Naive thymus-derived CD4-positive, alpha-beta T cell (primary cell): ENCODE measurements at regions not wholly inside any gene's neighbourhood (a gene's known extent, or its start where the extent isn't known, plus 50 kb on each side); places are given as distances from the start of the nearest gene placed in this dataset.

ENCODE experiments used
- ATAC-seq: fragments of 150-1000 bp; cut with Tn5 transposase; 2 replicates; pipeline ENCODE4 v1.10.0; 2021; ENCODE audit warnings: mild to moderate bottlenecking, moderate library complexity
- CTCF ChIA-PET: fragments of 350-600 bp; sonication (Branson Sonifier 250); formaldehyde crosslinking; loops from one replicate; lab custom pipeline; 2021; ENCODE audit warnings: antibody characterized with exemption; lab: Charles Lee
- POLR2A ChIA-PET: fragments of 350-600 bp; sonication (Branson Sonifier 250); formaldehyde crosslinking; loops from one replicate; lab custom pipeline; 2021; ENCODE audit warnings: antibody characterized with exemption, inconsistent platforms; lab: Charles Lee
- DNase-seq, 9 donors: peaks; one replicate each; pipeline versions ENCODE4 v3.0.0 to v3.0.0-alpha.2; 2020 to 2022; ENCODE audit warnings: mixed read lengths in 1 of 9
- H3K27ac ChIP-seq: one replicate; pipeline ENCODE4 v1.7.0; 2013; ENCODE audit warnings: mild to moderate bottlenecking, low read depth, low read length, moderate library complexity
- H3K27me3 ChIP-seq, 2 donors: one replicate each; pipeline ENCODE4 v1.7.0; 2013; ENCODE audit warnings: low read length in 2 of 2, mild to moderate bottlenecking in 2 of 2, moderate library complexity in 2 of 2; ENCODE audit not compliant: control insufficient read depth in 2 of 2, insufficient read depth in 2 of 2
- H3K36me3 ChIP-seq, 3 experiments: 1 replicate in 2 of 3; 2 replicates in 1 of 3; pipeline ENCODE4 v1.7.0; 2013; ENCODE audit warnings: low read length in 3 of 3, mild to moderate bottlenecking in 3 of 3, moderate library complexity in 1 of 3; ENCODE audit not compliant: insufficient read depth in 3 of 3, control insufficient read depth in 2 of 3
- H3K4me1 ChIP-seq, 2 donors: one replicate each; pipeline ENCODE4 v1.7.0; 2013; ENCODE audit warnings: low read length in 2 of 2, mild to moderate bottlenecking in 2 of 2, moderate library complexity in 1 of 2; ENCODE audit not compliant: control insufficient read depth in 2 of 2, insufficient read depth in 2 of 2
- H3K4me3 ChIP-seq: 2 replicates; pipeline ENCODE4 v1.7.0; 2013; ENCODE audit warnings: mild to moderate bottlenecking, low read length
- H3K9me3 ChIP-seq, 3 experiments: 1 replicate in 2 of 3; 2 replicates in 1 of 3; pipeline ENCODE4 v1.7.0; 2013; ENCODE audit warnings: low read length in 3 of 3; ENCODE audit not compliant: control insufficient read depth in 2 of 3
- H3K27ac Mint-ChIP-seq, 9 donors: one replicate each; pipeline ENCODE4 v1.8.0; 2020 to 2022; ENCODE audit warnings: mixed read lengths in 9 of 9, mild to moderate bottlenecking in 8 of 9, moderate library complexity in 5 of 9, inconsistent platforms in 2 of 9
- H3K27me3 Mint-ChIP-seq, 5 donors: one replicate each; pipeline ENCODE4 v1.8.0; 2021 to 2022; ENCODE audit warnings: mixed read lengths in 5 of 5, mild to moderate bottlenecking in 1 of 5
- H3K36me3 Mint-ChIP-seq, 5 donors: one replicate each; pipeline ENCODE4 v1.8.0; 2020 to 2022; ENCODE audit warnings: mixed read lengths in 5 of 5, mild to moderate bottlenecking in 3 of 5, inconsistent platforms in 1 of 5
- H3K4me1 Mint-ChIP-seq, 7 donors: one replicate each; pipeline ENCODE4 v1.8.0; 2020 to 2022; ENCODE audit warnings: mixed read lengths in 7 of 7, mild to moderate bottlenecking in 3 of 7, inconsistent platforms in 1 of 7
- H3K4me3 Mint-ChIP-seq, 10 donors: one replicate each; pipeline ENCODE4 v1.8.0; 2020 to 2022; ENCODE audit warnings: mild to moderate bottlenecking in 10 of 10, mixed read lengths in 10 of 10, moderate library complexity in 6 of 10, inconsistent platforms in 2 of 10
- H3K9me3 Mint-ChIP-seq, 11 donors: one replicate each; pipeline ENCODE4 v1.8.0; 2020 to 2022; ENCODE audit warnings: mixed read lengths in 11 of 11, mild to moderate bottlenecking in 4 of 11, inconsistent platforms in 1 of 11, moderate library complexity in 1 of 11
- intact Hi-C, 2 donors: fragments of 100-400 bp; cut with micrococcal nuclease; formaldehyde crosslinking; loops; one replicate each; pipeline ENCODE4 v1.15.1; 2023

GRCh38 chr13:64099994-64100393 lies 2684.3 kb upstream of the PCDH20 start:
- H3K27me3 ChIP-seq, result no peaks in the 10 kb centered on the region
- Mint-ChIP-seq H3K27ac (no peak overlapping the region), H3K27me3 (no peaks in the 10 kb centered on the region)

GRCh38 chr13:64090311-64090710 lies 2674.7 kb upstream of the PCDH20 start:
- POLR2A ChIA-PET, result no interaction called here
- H3K36me3 Mint-ChIP-seq, result no peaks in the 10 kb centered on the region
- H3K27ac ChIP-seq, result no peak overlapping the region
- CTCF ChIA-PET, result no interaction called here
- intact Hi-C loops, result no loop called here
- H3K27me3 ChIP-seq, result no peaks in the 10 kb centered on the region
- H3K27me3 Mint-ChIP-seq, result no peaks in the 10 kb centered on the region
- peaks cover 0 to 29% (median 5%) of the 10 kb centered on the region in 11 donors for H3K9me3 Mint-ChIP-seq
- no peak overlapping the region for H3K4me3 ChIP-seq
- no peaks in the 10 kb centered on the region for H3K9me3 ChIP-seq
- no peaks in the 10 kb centered on the region for H3K4me1 Mint-ChIP-seq
- no peak overlapping the region for H3K27ac Mint-ChIP-seq
- ATAC-seq (no peak), DNase-seq (no peak)
- H3K36me3 ChIP-seq, result no peaks in the 10 kb centered on the region
- no peaks in the 10 kb centered on the region for H3K4me1 ChIP-seq
- H3K4me3 Mint-ChIP-seq, result no peak overlapping the region

More at GRCh38 chr13:64099994-64100393, 2684.3 kb upstream of the PCDH20 start:
- no peak overlapping the region for H3K4me3 ChIP-seq
- no peaks in the 10 kb centered on the region for H3K4me1 ChIP-seq
- H3K4me3 Mint-ChIP-seq, result no peak overlapping the region
- H3K9me3 ChIP-seq, result no peaks in the 10 kb centered on the region
- no peaks in the 10 kb centered on the region for H3K4me1 Mint-ChIP-seq
- CTCF ChIA-PET, result no interaction called here
- peaks cover 0 to 9% (median 1%) of the 10 kb centered on the region in 11 donors for H3K9me3 Mint-ChIP-seq
- ATAC-seq (no peak), DNase-seq (no peak)
- POLR2A ChIA-PET, result no interaction called here
- no peaks in the 10 kb centered on the region for H3K36me3 ChIP-seq
- no peaks in the 10 kb centered on the region for H3K36me3 Mint-ChIP-seq
- intact Hi-C loops, result no loop called here
- H3K27ac ChIP-seq, result no peak overlapping the region

- ATAC-seq, result no peak
These were observed 2672.8 kb upstream of the PCDH20 start for GRCh38 chr13:64088491-64088890.

GRCh38 chr13:64087624-64088023 lies 2672.0 kb upstream of the PCDH20 start:
- no peaks in the 10 kb centered on the region for H3K36me3 Mint-ChIP-seq
- Histone ChIP-seq H3K27me3 (no peaks in the 10 kb centered on the region), H3K9me3 (no peaks in the 10 kb centered on the region), H3K4me3 (no peak overlapping the region), H3K4me1 (no peaks in the 10 kb centered on the region), H3K27ac (no peak overlapping the region), H3K36me3 (no peaks in the 10 kb centered on the region)
- no peak overlapping the region for H3K27ac Mint-ChIP-seq
- ATAC-seq (no peak), DNase-seq (no peak)
- no peak overlapping the region for H3K4me3 Mint-ChIP-seq
- H3K27me3 Mint-ChIP-seq, result no peaks in the 10 kb centered on the region
- H3K9me3 Mint-ChIP-seq, result peaks cover 0 to 33% (median 8%) of the 10 kb centered on the region in 11 donors
- intact Hi-C loops, result no loop called here
- no peaks in the 10 kb centered on the region for H3K4me1 Mint-ChIP-seq
- ChIA-PET CTCF (no interaction called here), POLR2A (no interaction called here)

More at GRCh38 chr13:64088491-64088890, 2672.8 kb upstream of the PCDH20 start:
- H3K4me3 Mint-ChIP-seq, result no peak overlapping the region
- no peak for DNase-seq
- no peaks in the 10 kb centered on the region for H3K36me3 ChIP-seq
- no peaks in the 10 kb centered on the region for H3K36me3 Mint-ChIP-seq
- CTCF ChIA-PET, result no interaction called here
- no peak overlapping the region for H3K27ac ChIP-seq
- intact Hi-C loops, result no loop called here
- no peak overlapping the region for H3K27ac Mint-ChIP-seq
- POLR2A ChIA-PET, result no interaction called here
- H3K27me3 Mint-ChIP-seq, result no peaks in the 10 kb centered on the region
- no peaks in the 10 kb centered on the region for H3K4me1 Mint-ChIP-seq
- no peak overlapping the region for H3K4me3 ChIP-seq
- no peaks in the 10 kb centered on the region for H3K27me3 ChIP-seq
- no peaks in the 10 kb centered on the region for H3K4me1 ChIP-seq
- no peaks in the 10 kb centered on the region for H3K9me3 ChIP-seq
- H3K9me3 Mint-ChIP-seq, result peaks cover 0 to 33% (median 7%) of the 10 kb centered on the region in 11 donors

- Histone ChIP-seq H3K9me3 (no peaks in the 10 kb centered on the region), H3K4me1 (no peaks in the 10 kb centered on the region), H3K27ac (no peak overlapping the region), H3K36me3 (no peaks in the 10 kb centered on the region), H3K4me3 (no peak overlapping the region), H3K27me3 (no peaks in the 10 kb centered on the region)
- Mint-ChIP-seq H3K27me3 (no peaks in the 10 kb centered on the region), H3K4me3 (no peak overlapping the region), H3K27ac (no peak overlapping the region), H3K9me3 (peaks cover 0 to 40% (median 9%) of the 10 kb centered on the region in 11 donors), H3K4me1 (no peaks in the 10 kb centered on the region), H3K36me3 (no peaks in the 10 kb centered on the region)
- ATAC-seq (no peak), DNase-seq (no peak)
- ChIA-PET POLR2A (no interaction called here), CTCF (no interaction called here)
- intact Hi-C loops, result no loop called here
These were observed 2668.2 kb upstream of the PCDH20 start for GRCh38 chr13:64083811-64084210.

- H3K9me3 Mint-ChIP-seq, result peaks cover 0 to 40% (median 9%) of the 10 kb centered on the region in 11 donors
These were observed 2667.7 kb upstream of the PCDH20 start for GRCh38 chr13:64083396-64083795.

GRCh38 chr13:64078480-64078936 lies 2662.9 kb upstream of the PCDH20 start:
- Mint-ChIP-seq H3K36me3 (no peaks in the 10 kb centered on the region), H3K4me1 (no peaks in the 10 kb centered on the region), H3K27me3 (no peaks in the 10 kb centered on the region), H3K9me3 (peaks cover 0 to 15% (median 6%) of the 10 kb centered on the region in 11 donors), H3K27ac (no peak overlapping the region), H3K4me3 (peak overlapping the region in 1 of 10 donors; percentile 38)
- Histone ChIP-seq H3K4me1 (no peaks in the 10 kb centered on the region), H3K4me3 (no peak overlapping the region), H3K27me3 (no peaks in the 10 kb centered on the region), H3K9me3 (no peaks in the 10 kb centered on the region), H3K36me3 (no peaks in the 10 kb centered on the region), H3K27ac (no peak overlapping the region)
- ChIA-PET CTCF (no interaction called here), POLR2A (no interaction called here)
- intact Hi-C loops, result no loop called here
- ATAC-seq, result no peak
- DNase-seq, result no peak

More at GRCh38 chr13:64083396-64083795, 2667.7 kb upstream of the PCDH20 start:
- no peaks in the 10 kb centered on the region for H3K4me1 ChIP-seq
- Mint-ChIP-seq H3K4me1 (no peaks in the 10 kb centered on the region), H3K27me3 (no peaks in the 10 kb centered on the region), H3K27ac (no peak overlapping the region), H3K36me3 (no peaks in the 10 kb centered on the region), H3K4me3 (no peak overlapping the region)
- H3K4me3 ChIP-seq, result no peak overlapping the region
- ChIA-PET CTCF (no interaction called here), POLR2A (no interaction called here)
- H3K27me3 ChIP-seq, result no peaks in the 10 kb centered on the region
- intact Hi-C loops, result no loop called here
- H3K9me3 ChIP-seq, result no peaks in the 10 kb centered on the region
- no peak overlapping the region for H3K27ac ChIP-seq
- H3K36me3 ChIP-seq, result no peaks in the 10 kb centered on the region
- ATAC-seq (no peak), DNase-seq (no peak)
